Astrocyte of the spinal cord (primary cell): ENCODE measurements at regions not wholly inside any gene's neighbourhood (a gene's known extent, or its start where the extent isn't known, plus 50 kb on each side); places are given as distances from the start of the nearest gene placed in this dataset.

Experiments used
- DNase-seq: peaks from one replicate; pipeline ENCODE4 v3.0.0; 2011; ENCODE audit warnings: low read depth, low spot score
- H3K4me3 ChIP-seq: 2 replicates; pipeline ENCODE4 v1.5.1; 2011; ENCODE audit warnings: low read depth, mild to moderate bottlenecking, low read length, moderate library complexity
- in situ Hi-C: cut with HindIII; loops from 2 replicates; pipeline ENCODE4 v1.10.0; 2017; ENCODE audit warnings: low sequenced_read_pairs
- TF ChIP-seq, protein P1 (sequence below): IDR thresholded peaks from 2 replicates; pipeline ENCODE4 v1.5.1; 2012; ENCODE audit warnings: low read depth, mild to moderate bottlenecking, low read length, inconsistent platforms

DNA sequence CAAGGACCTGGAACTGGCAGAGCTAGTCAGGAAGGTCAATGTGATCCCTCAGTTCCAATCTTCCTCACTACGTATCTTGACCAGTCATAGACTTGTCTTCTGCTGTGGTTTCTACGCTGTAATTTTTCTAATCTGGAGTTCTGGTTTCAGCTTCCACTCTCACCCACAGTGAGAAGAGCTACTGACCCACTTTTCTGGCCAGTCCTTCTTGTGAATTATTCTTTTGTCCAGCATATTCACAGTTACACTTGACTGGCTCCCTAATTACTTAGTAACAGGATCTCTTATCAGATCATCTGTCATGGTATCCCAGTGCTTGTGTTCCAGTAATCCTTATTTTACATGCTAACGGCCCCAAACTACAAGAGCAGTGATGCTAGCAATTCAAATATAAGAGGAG lies 72.4 kb upstream of the MME start:
- H3K4me3 ChIP-seq = no peak overlapping the region
- DNase-seq = no peak
- TF ChIP-seq, protein P1, sequence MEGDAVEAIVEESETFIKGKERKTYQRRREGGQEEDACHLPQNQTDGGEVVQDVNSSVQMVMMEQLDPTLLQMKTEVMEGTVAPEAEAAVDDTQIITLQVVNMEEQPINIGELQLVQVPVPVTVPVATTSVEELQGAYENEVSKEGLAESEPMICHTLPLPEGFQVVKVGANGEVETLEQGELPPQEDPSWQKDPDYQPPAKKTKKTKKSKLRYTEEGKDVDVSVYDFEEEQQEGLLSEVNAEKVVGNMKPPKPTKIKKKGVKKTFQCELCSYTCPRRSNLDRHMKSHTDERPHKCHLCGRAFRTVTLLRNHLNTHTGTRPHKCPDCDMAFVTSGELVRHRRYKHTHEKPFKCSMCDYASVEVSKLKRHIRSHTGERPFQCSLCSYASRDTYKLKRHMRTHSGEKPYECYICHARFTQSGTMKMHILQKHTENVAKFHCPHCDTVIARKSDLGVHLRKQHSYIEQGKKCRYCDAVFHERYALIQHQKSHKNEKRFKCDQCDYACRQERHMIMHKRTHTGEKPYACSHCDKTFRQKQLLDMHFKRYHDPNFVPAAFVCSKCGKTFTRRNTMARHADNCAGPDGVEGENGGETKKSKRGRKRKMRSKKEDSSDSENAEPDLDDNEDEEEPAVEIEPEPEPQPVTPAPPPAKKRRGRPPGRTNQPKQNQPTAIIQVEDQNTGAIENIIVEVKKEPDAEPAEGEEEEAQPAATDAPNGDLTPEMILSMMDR = no peak
- in situ Hi-C loops = no loop called here

DNA sequence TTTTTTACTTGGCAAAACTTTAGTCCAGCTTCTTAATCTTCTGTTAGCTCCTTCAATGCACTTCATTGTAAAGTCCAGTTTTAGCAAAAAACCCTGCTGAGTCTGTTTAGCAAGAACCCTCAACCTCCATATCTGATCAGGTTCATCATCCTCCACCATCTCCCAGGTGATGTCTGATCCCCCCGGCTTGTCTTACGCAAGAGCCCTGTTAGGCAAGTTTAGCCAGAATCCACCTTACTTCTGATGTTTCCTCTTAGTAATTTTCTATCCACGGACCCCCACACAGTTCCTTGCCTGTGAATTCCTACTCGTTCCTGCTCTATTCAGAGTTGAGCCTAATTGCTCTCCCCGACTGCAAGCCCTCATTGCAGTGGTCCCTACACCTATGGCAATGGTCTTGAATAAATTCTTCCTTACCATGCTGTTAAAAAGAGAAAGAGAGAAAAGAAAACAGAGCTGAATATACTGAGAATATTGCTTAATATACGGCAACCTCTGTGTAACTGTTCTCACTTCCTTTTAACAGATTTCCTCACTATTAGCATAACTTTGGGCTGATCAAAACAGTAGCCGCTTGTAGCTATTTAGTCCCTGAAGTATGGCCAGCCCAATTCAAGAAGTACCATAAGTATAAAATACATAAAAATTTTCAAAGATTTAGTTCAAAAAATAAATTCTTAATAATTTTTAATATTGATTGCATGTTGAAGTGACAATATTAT lies 78.7 kb upstream of the MME start:
- DNase-seq = no peak
- no peak overlapping the region for H3K4me3 ChIP-seq
- TF ChIP-seq, protein P1 = no peak
- in situ Hi-C loops = no loop called here

DNA sequence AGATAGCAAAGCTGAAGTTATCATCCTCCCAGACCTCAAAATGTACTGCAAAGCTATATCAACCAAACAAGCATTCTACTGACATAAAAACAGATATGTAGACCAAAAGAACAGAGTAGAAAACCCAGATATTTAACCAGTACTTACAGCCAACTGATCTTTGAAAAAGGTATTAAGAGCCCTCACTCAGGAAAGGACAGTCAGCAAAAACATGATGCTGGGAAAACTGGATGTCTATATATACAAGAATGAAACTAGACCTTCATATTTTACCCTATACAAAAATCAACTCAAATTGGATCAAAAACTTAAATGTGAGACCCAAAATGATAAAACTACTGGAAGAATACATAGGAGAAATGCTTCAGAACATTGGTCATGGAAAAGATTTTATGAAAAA lies 87.5 kb upstream of the MME start:
- in situ Hi-C loops = no loop called here
- TF ChIP-seq, protein P1 = no peak
- no peak overlapping the region for H3K4me3 ChIP-seq
- DNase-seq = no peak

DNA sequence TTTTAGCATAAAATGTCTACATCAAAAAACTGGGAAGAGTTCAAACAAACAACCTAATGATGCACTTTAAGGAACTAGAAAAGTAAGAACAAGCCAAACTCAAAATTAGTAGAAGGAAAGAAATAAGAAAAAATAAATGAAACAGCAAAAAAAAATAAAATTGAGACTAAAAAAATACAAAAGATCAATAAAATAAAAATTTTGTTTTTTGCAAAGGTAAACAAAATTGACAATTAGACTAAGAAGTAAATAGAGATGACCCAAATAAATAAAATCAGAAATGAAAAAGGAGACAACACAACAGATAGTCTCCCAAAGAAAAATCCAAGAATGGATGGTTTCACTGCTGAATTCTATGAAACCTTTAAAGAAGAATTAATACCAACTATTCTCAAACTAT lies 89.6 kb upstream of the MME start:
- H3K4me3 ChIP-seq = no peak overlapping the region

DNA sequence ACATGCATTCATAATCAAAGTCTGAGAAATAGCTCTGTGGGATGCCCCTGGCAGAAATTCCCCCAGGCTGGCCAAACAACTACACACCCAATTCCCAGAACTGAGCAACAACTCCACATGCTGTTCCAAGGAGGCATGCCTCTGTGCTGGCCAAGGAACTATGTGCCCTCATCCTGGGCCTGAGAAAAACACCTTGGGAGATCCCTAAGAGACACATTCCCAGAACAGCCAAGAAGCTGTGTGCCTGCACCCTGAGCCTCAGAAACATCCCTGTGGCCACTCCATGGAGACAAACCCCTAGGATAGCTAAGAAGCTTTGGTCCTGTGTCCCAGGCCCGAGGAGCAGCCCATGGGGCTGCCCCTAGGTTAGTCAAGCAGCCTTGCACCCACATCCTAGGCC lies 92.3 kb upstream of the MME start:
- DNase-seq = no peak
- in situ Hi-C loops = no loop called here
- H3K4me3 ChIP-seq = no peak overlapping the region
- TF ChIP-seq, protein P1 = no peak

More for the DNA sequence above, 89.6 kb upstream of the MME start:
- no peak for DNase-seq
- in situ Hi-C loops = no loop called here
- TF ChIP-seq, protein P1 = no peak

DNA sequence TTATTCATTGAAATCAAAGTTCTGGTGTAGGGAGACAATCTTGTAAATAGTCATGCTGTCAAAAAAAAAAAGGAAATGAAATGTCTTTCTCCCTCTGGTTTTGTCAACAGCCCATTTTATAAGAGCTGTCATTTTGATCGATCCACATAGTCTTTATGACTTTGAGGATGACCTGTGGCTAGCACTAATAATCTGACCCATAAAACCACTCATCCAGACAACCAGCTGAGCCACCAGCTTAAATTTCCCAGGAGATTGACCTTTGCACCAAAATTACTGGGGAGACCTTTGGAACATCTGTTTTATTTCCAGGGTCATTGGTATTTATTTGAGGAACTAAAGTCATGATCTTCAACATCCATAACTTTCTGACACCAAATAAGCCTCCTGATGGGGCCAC lies 98.5 kb upstream of the MME start:
- H3K4me3 ChIP-seq = no peak overlapping the region
- TF ChIP-seq, protein P1 = no peak
- no peak for DNase-seq
- in situ Hi-C loops = no loop called here
